HCT116 (cell line): ENCODE measurements at regions not wholly inside any gene's neighbourhood (a gene's known extent, or its start where the extent isn't known, plus 50 kb on each side); places are given as distances from the start of the nearest gene placed in this dataset.

Experiments used
- EZH2 ChIP-seq: fragments of 200-600 bp; sonication (generic); IDR thresholded peaks from 2 replicates; pipeline ENCODE4 v1.6.1; 2017; ENCODE audit warnings: antibody characterized with exemption, mixed run types
- EZH2phosphoT487 ChIP-seq: fragments of 200-600 bp; IDR thresholded peaks from 2 replicates; pipeline ENCODE4 v1.6.1; 2018; ENCODE audit warnings: antibody characterized with exemption, borderline replicate concordance
- POLR2A ChIP-seq: IDR thresholded peaks from 2 replicates; pipeline ENCODE4 v1.7.0; 2011; ENCODE audit warnings: borderline replicate concordance; ENCODE audit not compliant: insufficient read depth, insufficient read length; ENCODE audit errors: extremely low read depth
- POLR2AphosphoS5 ChIP-seq: IDR thresholded peaks from 2 replicates; pipeline ENCODE4 v1.6.1; 2011; ENCODE audit warnings: mild to moderate bottlenecking, low read depth, low read length, moderate library complexity
- RAD21 ChIP-seq: IDR thresholded peaks from 2 replicates; pipeline ENCODE4 v1.6.1; 2012; ENCODE audit warnings: low read depth, mild to moderate bottlenecking
- SP1 ChIP-seq: IDR thresholded peaks from 2 replicates; pipeline ENCODE4 v1.6.1; 2012; ENCODE audit warnings: low read depth
- YY1 ChIP-seq: IDR thresholded peaks from 2 replicates; pipeline ENCODE4 v1.6.1; 2011; ENCODE audit warnings: low read length, low read depth, moderate library complexity, mild to moderate bottlenecking; ENCODE audit not compliant: insufficient replicate concordance; ENCODE audit errors: extremely low read depth
- ZNF274 ChIP-seq: fragments of 200-500 bp; sonication (Bioruptor generic); IDR thresholded peaks from 2 replicates; pipeline ENCODE4 v1.6.1; 2014; ENCODE audit warnings: mild to moderate bottlenecking, low read depth, low read length, inconsistent platforms
- TF ChIP-seq, protein P1 (sequence below), 3 experiments: fragments of 200-600 bp in 1 of 3; sonication (generic) in 1 of 3; IDR thresholded peaks in 2 of 3; conservative IDR thresholded peaks in 1 of 3; 2 replicates each; pipeline ENCODE4 v1.5.1; 2012 to 2017; ENCODE audit warnings: low read depth in 2 of 3, low read length in 2 of 3, antibody characterized with exemption in 1 of 3, borderline replicate concordance in 1 of 3, control low read depth in 1 of 3, mild to moderate bottlenecking in 1 of 3, mixed read lengths in 1 of 3, mixed run types in 1 of 3, moderate library complexity in 1 of 3; ENCODE audit not compliant: insufficient read depth in 1 of 3
- TF ChIP-seq, protein P2 (sequence below): IDR thresholded peaks from 2 replicates; pipeline ENCODE4 v1.6.1; 2012

DNA sequence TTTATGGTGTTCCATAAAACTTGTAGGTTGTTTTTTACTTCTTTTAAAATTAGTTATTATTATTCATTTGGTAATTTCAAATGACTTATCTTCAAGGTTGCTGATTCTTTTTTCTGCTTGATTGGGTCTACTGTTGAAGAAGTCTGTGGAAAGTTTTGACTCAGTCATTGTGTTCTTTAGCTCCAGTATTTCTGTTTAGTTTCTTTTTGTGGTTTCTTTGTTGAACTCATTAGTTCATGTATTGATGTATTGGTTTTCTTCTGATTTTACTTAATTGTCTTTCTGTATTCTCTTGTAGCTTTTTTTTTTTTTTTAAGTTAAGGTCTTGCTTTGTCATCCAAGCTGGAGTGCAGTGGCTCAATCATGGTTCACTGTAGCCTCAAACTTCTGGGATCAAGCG is 345.4 kb upstream of the MEF2C start:
- TF ChIP-seq, protein P1, sequence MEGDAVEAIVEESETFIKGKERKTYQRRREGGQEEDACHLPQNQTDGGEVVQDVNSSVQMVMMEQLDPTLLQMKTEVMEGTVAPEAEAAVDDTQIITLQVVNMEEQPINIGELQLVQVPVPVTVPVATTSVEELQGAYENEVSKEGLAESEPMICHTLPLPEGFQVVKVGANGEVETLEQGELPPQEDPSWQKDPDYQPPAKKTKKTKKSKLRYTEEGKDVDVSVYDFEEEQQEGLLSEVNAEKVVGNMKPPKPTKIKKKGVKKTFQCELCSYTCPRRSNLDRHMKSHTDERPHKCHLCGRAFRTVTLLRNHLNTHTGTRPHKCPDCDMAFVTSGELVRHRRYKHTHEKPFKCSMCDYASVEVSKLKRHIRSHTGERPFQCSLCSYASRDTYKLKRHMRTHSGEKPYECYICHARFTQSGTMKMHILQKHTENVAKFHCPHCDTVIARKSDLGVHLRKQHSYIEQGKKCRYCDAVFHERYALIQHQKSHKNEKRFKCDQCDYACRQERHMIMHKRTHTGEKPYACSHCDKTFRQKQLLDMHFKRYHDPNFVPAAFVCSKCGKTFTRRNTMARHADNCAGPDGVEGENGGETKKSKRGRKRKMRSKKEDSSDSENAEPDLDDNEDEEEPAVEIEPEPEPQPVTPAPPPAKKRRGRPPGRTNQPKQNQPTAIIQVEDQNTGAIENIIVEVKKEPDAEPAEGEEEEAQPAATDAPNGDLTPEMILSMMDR (IDR thresholded peaks at IDR 0.05 in 2 of 3, conservative IDR thresholded peaks at IDR 0.05 in 1 of 3; ENCODE audit: borderline replicate concordance in 1 of 3, insufficient read depth in 1 of 3, low read depth in 2 of 3, low read length in 2 of 3) = no peak
- TF ChIP-seq POLR2AphosphoS5 = no peak
- TF ChIP-seq POLR2A = no peak
- TF ChIP-seq EZH2phosphoT487 = no peak
- TF ChIP-seq ZNF274 = no peak
- no peak for TF ChIP-seq YY1
- TF ChIP-seq, protein P2, sequence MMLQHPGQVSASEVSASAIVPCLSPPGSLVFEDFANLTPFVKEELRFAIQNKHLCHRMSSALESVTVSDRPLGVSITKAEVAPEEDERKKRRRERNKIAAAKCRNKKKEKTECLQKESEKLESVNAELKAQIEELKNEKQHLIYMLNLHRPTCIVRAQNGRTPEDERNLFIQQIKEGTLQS = no peak
- no peak for TF ChIP-seq RAD21
- TF ChIP-seq EZH2 = no peak
- no peak for TF ChIP-seq SP1
